WTC11 (cell line): ENCODE measurements at regions not wholly inside any gene's neighbourhood (a gene's known extent, or its start where the extent isn't known, plus 50 kb on each side); places are given as distances from the start of the nearest gene placed in this dataset.

ENCODE experiments used
- ATAC-seq: fragments of 200-7000 bp; cut with Tn5 transposase; 2 replicates; pipeline ENCODE4 v1.10.0; 2021; ENCODE audit warnings: mild to moderate bottlenecking, moderate library complexity
- CTCF ChIA-PET: fragments of 300-600 bp; sonication (Branson Sonifier 250); formaldehyde crosslinking; loops from one replicate; lab custom pipeline; 2021; ENCODE audit warnings: antibody characterized with exemption; lab: Charles Lee
- POLR2A ChIA-PET: fragments of 350-600 bp; sonication (Branson Sonifier 250); formaldehyde crosslinking; loops from one replicate; lab custom pipeline; 2021; ENCODE audit warnings: antibody characterized with exemption; lab: Charles Lee
- DNase-seq: peaks from one replicate; pipeline ENCODE4 v3.0.0; 2021; ENCODE audit warnings: low spot score
- H3K27ac Mint-ChIP-seq: 2 replicates; pipeline ENCODE4 v1.8.0; 2021; ENCODE audit warnings: mixed read lengths
- H3K27me3 Mint-ChIP-seq: 2 replicates; pipeline ENCODE4 v1.8.0; 2021; ENCODE audit warnings: low read depth, mild to moderate bottlenecking, moderate library complexity, mixed read lengths
- H3K36me3 Mint-ChIP-seq: 2 replicates; pipeline ENCODE4 v1.8.0; 2021; ENCODE audit warnings: mixed read lengths
- H3K4me1 Mint-ChIP-seq: 2 replicates; pipeline ENCODE4 v1.8.0; 2022; ENCODE audit warnings: mixed read lengths
- H3K4me3 Mint-ChIP-seq: 2 replicates; pipeline ENCODE4 v1.8.0; 2021; ENCODE audit warnings: mild to moderate bottlenecking, moderate library complexity, mixed read lengths
- H3K9me3 Mint-ChIP-seq: 2 replicates; pipeline ENCODE4 v1.8.0; 2021; ENCODE audit warnings: mixed read lengths
- CDX4 ChIP-seq: fragments of 250-450 bp; sonication (Bioruptor Pico); IDR thresholded peaks from 2 replicates; pipeline ENCODE4 v1.9.0; 2021; ENCODE audit warnings: moderate library complexity, mild to moderate bottlenecking, inconsistent platforms, borderline replicate concordance
- CREB1 ChIP-seq: sonication (generic); formaldehyde crosslinking; IDR thresholded peaks from 2 replicates; pipeline ENCODE4 v1.8.0; 2023; ENCODE audit warnings: mild to moderate bottlenecking, missing genetic modification reagents
- ERG ChIP-seq: fragments of 250-450 bp; sonication (Bioruptor Pico); IDR thresholded peaks from 2 replicates; pipeline ENCODE4 v1.8.0; 2021; ENCODE audit warnings: mild to moderate bottlenecking
- FOXJ3 ChIP-seq: sonication (generic); formaldehyde crosslinking; IDR thresholded peaks from 2 replicates; pipeline ENCODE4 v1.9.0; 2021; ENCODE audit warnings: missing genetic modification reagents, mild to moderate bottlenecking, borderline replicate concordance
- FOXP1 ChIP-seq: sonication (generic); formaldehyde crosslinking; IDR thresholded peaks from 2 replicates; pipeline ENCODE4 v1.8.0; 2022; ENCODE audit warnings: missing genetic modification reagents, mild to moderate bottlenecking, moderate library complexity, borderline replicate concordance
- GABPB1 ChIP-seq: sonication (generic); formaldehyde crosslinking; IDR thresholded peaks from 2 replicates; pipeline ENCODE4 v1.8.1; 2023; ENCODE audit warnings: mild to moderate bottlenecking, missing genetic modification reagents
- IRF2 ChIP-seq: sonication (generic); formaldehyde crosslinking; IDR thresholded peaks from 2 replicates; pipeline ENCODE4 v1.8.0; 2022; ENCODE audit warnings: low read depth, missing genetic modification reagents, borderline replicate concordance
- JAZF1 ChIP-seq: fragments of 250-450 bp; sonication (Bioruptor Pico); IDR thresholded peaks from 2 replicates; pipeline ENCODE4 v1.9.0; 2021; ENCODE audit warnings: moderate library complexity, mild to moderate bottlenecking, inconsistent platforms
- MAX ChIP-seq: sonication (generic); formaldehyde crosslinking; IDR thresholded peaks from 2 replicates; pipeline ENCODE4 v1.8.0; 2022; ENCODE audit warnings: mild to moderate bottlenecking, missing genetic modification reagents
- MLX ChIP-seq: sonication (generic); formaldehyde crosslinking; IDR thresholded peaks from 2 replicates; pipeline ENCODE4 v1.8.1; 2023; ENCODE audit warnings: mild to moderate bottlenecking, missing genetic modification reagents, moderate library complexity
- NFE2L1 ChIP-seq: sonication (generic); formaldehyde crosslinking; IDR thresholded peaks from 2 replicates; pipeline ENCODE4 v1.8.1; 2023; ENCODE audit warnings: missing genetic modification reagents
- NR1H2 ChIP-seq: sonication (generic); formaldehyde crosslinking; IDR thresholded peaks from 2 replicates; pipeline ENCODE4 v1.9.0; 2021; ENCODE audit warnings: mild to moderate bottlenecking, moderate library complexity, missing genetic modification reagents
- NR2C2 ChIP-seq: sonication (generic); formaldehyde crosslinking; IDR thresholded peaks from 2 replicates; pipeline ENCODE4 v1.8.0; 2022; ENCODE audit warnings: mild to moderate bottlenecking, missing genetic modification reagents
- OVOL2 ChIP-seq: fragments of 250-450 bp; sonication (Bioruptor Pico); IDR thresholded peaks from 2 replicates; pipeline ENCODE4 v1.9.0; 2021; ENCODE audit warnings: mild to moderate bottlenecking, borderline replicate concordance
- PRDM15 ChIP-seq: sonication (generic); formaldehyde crosslinking; IDR thresholded peaks from 2 replicates; pipeline ENCODE4 v1.8.0; 2022; ENCODE audit warnings: missing genetic modification reagents
- RORB ChIP-seq: fragments of 250-450 bp; sonication (Bioruptor Pico); IDR thresholded peaks from 2 replicates; pipeline ENCODE4 v1.9.0; 2021; ENCODE audit warnings: mild to moderate bottlenecking
- SOX15 ChIP-seq: fragments of 250-450 bp; sonication (Bioruptor Pico); IDR thresholded peaks from 2 replicates; pipeline ENCODE4 v1.9.0; 2021; ENCODE audit warnings: mild to moderate bottlenecking
- SP1 ChIP-seq: sonication (generic); formaldehyde crosslinking; conservative IDR thresholded peaks from 2 replicates; pipeline ENCODE4 v1.8.1; 2022; ENCODE audit warnings: missing genetic modification reagents
- STAT6 ChIP-seq: sonication (generic); formaldehyde crosslinking; conservative IDR thresholded peaks from 2 replicates; pipeline ENCODE4 v1.8.1; 2023; ENCODE audit warnings: mild to moderate bottlenecking, low read depth, missing genetic modification reagents, moderate library complexity
- TCF7 ChIP-seq: sonication (generic); formaldehyde crosslinking; IDR thresholded peaks from 2 replicates; pipeline ENCODE4 v1.8.0; 2022; ENCODE audit warnings: mild to moderate bottlenecking, low read depth, missing genetic modification reagents, moderate library complexity
- TEAD4 ChIP-seq: sonication (generic); formaldehyde crosslinking; IDR thresholded peaks from 2 replicates; pipeline ENCODE4 v1.8.0; 2022; ENCODE audit warnings: mild to moderate bottlenecking, missing genetic modification reagents
- TP53 ChIP-seq: sonication (generic); formaldehyde crosslinking; IDR thresholded peaks from 2 replicates; pipeline ENCODE4 v1.8.1; 2023; ENCODE audit warnings: mild to moderate bottlenecking, missing genetic modification reagents
- ZNF121 ChIP-seq: sonication (generic); formaldehyde crosslinking; IDR thresholded peaks from 2 replicates; pipeline ENCODE4 v1.8.0; 2023; ENCODE audit warnings: missing genetic modification reagents
- ZNF232 ChIP-seq: sonication (generic); formaldehyde crosslinking; IDR thresholded peaks from 2 replicates; pipeline ENCODE4 v1.8.0; 2022; ENCODE audit warnings: mild to moderate bottlenecking, missing genetic modification reagents
- ZNF263 ChIP-seq: sonication (generic); formaldehyde crosslinking; IDR thresholded peaks from 2 replicates; pipeline ENCODE4 v1.8.1; 2022; ENCODE audit warnings: low read depth, mild to moderate bottlenecking, moderate library complexity, missing genetic modification reagents
- ZNF396 ChIP-seq: fragments of 250-450 bp; sonication (Bioruptor Pico); IDR thresholded peaks from 2 replicates; pipeline ENCODE4 v1.8.0; 2021; ENCODE audit warnings: mild to moderate bottlenecking, moderate library complexity, borderline replicate concordance
- ZNF423 ChIP-seq: fragments of 250-450 bp; sonication (Bioruptor Pico); IDR thresholded peaks from 2 replicates; pipeline ENCODE4 v2.1.2; 2022; ENCODE audit warnings: mild to moderate bottlenecking, moderate library complexity
- ZNF671 ChIP-seq: fragments of 250-450 bp; sonication (Bioruptor Pico); IDR thresholded peaks from 2 replicates; pipeline ENCODE4 v1.8.0; 2021; ENCODE audit warnings: mild to moderate bottlenecking

GRCh38 chr6:16876201-16876600, 114.9 kb upstream of the ATXN1 start (continued):
- TF ChIP-seq PRDM15 (CRISPR knock-in tag) (no peak), NR1H2 (CRISPR knock-in tag) (no peak), OVOL2 (CRISPR knock-in tag) (no peak), SOX15 (CRISPR knock-in tag) (no peak), STAT6 (CRISPR knock-in tag) (no peak), FOXJ3 (CRISPR knock-in tag) (no peak), NFE2L1 (CRISPR knock-in tag) (no peak), IRF2 (no peak), TP53 (CRISPR knock-in tag) (no peak), FOXP1 (CRISPR knock-in tag) (no peak), ERG (CRISPR knock-in tag) (no peak), TEAD4 (no peak), SP1 (no peak), ZNF232 (CRISPR knock-in tag) (no peak), CREB1 (CRISPR knock-in tag) (no peak)
- TF ChIP-seq, all 79 proteins: peak for 0

- ATAC-seq, result no peak
- H3K27me3 Mint-ChIP-seq, result no peaks in the 10 kb centered on the region
- peaks cover 13% of the 10 kb centered on the region; the same call in 1 of the 2 replicates for H3K36me3 Mint-ChIP-seq
- ChIA-PET POLR2A (no interaction called here), CTCF (no interaction called here)
- no peak overlapping the region for H3K4me3 Mint-ChIP-seq
- H3K4me1 Mint-ChIP-seq, result peaks cover 7% of the 10 kb centered on the region
- no peak overlapping the region for H3K27ac Mint-ChIP-seq
- no peak for DNase-seq
- H3K9me3 Mint-ChIP-seq, result peaks cover 20% of the 10 kb centered on the region
- no peak for TF ChIP-seq MLX (CRISPR knock-in tag)
- TF ChIP-seq NR2C2 (CRISPR knock-in tag), result no peak
- TF ChIP-seq ZNF671, result no peak
- TF ChIP-seq RORB (CRISPR knock-in tag), result no peak
- no peak for TF ChIP-seq ZNF121 (CRISPR knock-in tag)
- no peak for TF ChIP-seq ERG (CRISPR knock-in tag)
- no peak for TF ChIP-seq ZNF423 (CRISPR knock-in tag)
- no peak for TF ChIP-seq NR1H2 (CRISPR knock-in tag)
- no peak for TF ChIP-seq JAZF1
- TF ChIP-seq MAX (CRISPR knock-in tag), result no peak
- no peak for TF ChIP-seq IRF2
- no peak for TF ChIP-seq GABPB1 (CRISPR knock-in tag)
- TF ChIP-seq CDX4, result no peak
- TF ChIP-seq TP53 (CRISPR knock-in tag), result no peak
- no peak for TF ChIP-seq ZNF263 (CRISPR knock-in tag)
- no peak for TF ChIP-seq ZNF396 (CRISPR knock-in tag)
- TF ChIP-seq TCF7 (CRISPR knock-in tag), result no peak
Measured at GRCh38 chr6:16873698-16874097, 112.4 kb upstream of the ATXN1 start.
